ENCODE measurements at regions not wholly inside any gene's neighbourhood (a gene's known extent, or its start where the extent isn't known, plus 50 kb on each side); places are given as distances from the start of the nearest gene placed in this dataset.
"Not testable (repeated sequence)": the region's sequence is repeated elsewhere in the genome, so short reads cannot be mapped to it uniquely, and the experiment has no call there.

GRCh38 chr7:81152925-81153324 lies 234.1 kb upstream of the SEMA3C start:
- H3K27me3 ChIP-seq (replicated peaks in 1 of 4; ENCODE audit: control insufficient read depth in 3 of 4, extremely low read depth in 1 of 4, insufficient read depth in 3 of 4, low read length in 3 of 4); H2AFZ ChIP-seq (ENCODE audit: low read length); H3K4me3 ChIP-seq (ENCODE audit: extremely low read depth in 1 of 4, insufficient read depth in 2 of 4, low read depth in 3 of 4, low read length in 4 of 4); DNase-seq (ENCODE audit: low read depth in 1 of 2, low spot score in 2 of 2); H2BK5ac ChIP-seq (ENCODE audit: low read depth, low read length); H2BK12ac ChIP-seq (ENCODE audit: low read depth, low read length); H3K27ac ChIP-seq (ENCODE audit: low read depth, low read length); H4K5ac ChIP-seq (ENCODE audit: insufficient read length, low read depth, low read length); H3K79me1 ChIP-seq (ENCODE audit: low read depth, low read length); H2BK120ac ChIP-seq (replicated peaks; ENCODE audit: low read depth, low read length); H3K4me1 ChIP-seq (replicated peaks in 1 of 4; ENCODE audit: control insufficient read depth in 3 of 4, insufficient read depth in 4 of 4, low read length in 3 of 4); H3K79me2 ChIP-seq (ENCODE audit: control insufficient read depth in 1 of 2, insufficient read depth in 2 of 2, low read length in 2 of 2); H3K9me3 ChIP-seq (ENCODE audit: insufficient read depth in 2 of 2, low read depth in 1 of 2, low read length in 1 of 2); H3K14ac ChIP-seq (ENCODE audit: insufficient read length); H4K20me1 ChIP-seq (replicated peaks in 1 of 2; ENCODE audit: control insufficient read depth in 1 of 2, insufficient read depth in 2 of 2, low read length in 2 of 2); H2BK15ac ChIP-seq (ENCODE audit: low read length); H2BK20ac ChIP-seq (ENCODE audit: low read length); H3K9ac ChIP-seq (replicated peaks in 1 of 4; ENCODE audit: extremely low read depth in 1 of 4, low read depth in 3 of 4, low read length in 3 of 4); H3K23ac ChIP-seq (ENCODE audit: insufficient read length); H3K36me3 ChIP-seq (ENCODE audit: control insufficient read depth in 2 of 4, insufficient read depth in 4 of 4, low read length in 3 of 4); H2AK5ac ChIP-seq (ENCODE audit: low read depth, low read length); H4K91ac ChIP-seq (replicated peaks; ENCODE audit: insufficient read length, low read length); H3K4ac ChIP-seq (replicated peaks; ENCODE audit: insufficient read length, low read depth, low read length); FAIRE-seq; H3K18ac ChIP-seq (ENCODE audit: extremely low read depth, low read length); H3K23me2 ChIP-seq (ENCODE audit: low read depth, low read length); H4K8ac ChIP-seq (ENCODE audit: extremely low read depth, insufficient read depth, low read length); POLR2A ChIA-PET (ENCODE audit: partially characterized antibody); H3K4me2 ChIP-seq (ENCODE audit: insufficient read depth in 1 of 2, low read depth in 2 of 2, low read length in 2 of 2); H3K56ac ChIP-seq (replicated peaks; ENCODE audit: insufficient read length, low read depth, low read length): not testable (repeated sequence)
- WGBS, 2 experiments (ENCODE audit: extremely low coverage in 1 of 2, insufficient coverage in 1 of 2, insufficient read length in 1 of 2, insufficient replicate concordance in 2 of 2, low coverage in 1 of 2, low lambda C conversion rate in 2 of 2, missing lambda C conversion rate in 1 of 2): 92% methylated on average over 9 of the region's 9 CpGs; no CpG with 5 or more reads in 1 of the 2 experiments
- CTCF ChIA-PET (ENCODE audit: partially characterized antibody): interaction anchor here (0.6 to 0.8 kb wide), 5 partner anchors 37 to 967 kb away, joined by 3 read pairs; no protein-coding TSS in a partner anchor
